ENCODE measurements at regions not wholly inside any gene's neighbourhood (a gene's known extent, or its start where the extent isn't known, plus 50 kb on each side); places are given as distances from the start of the nearest gene placed in this dataset.

DNA sequence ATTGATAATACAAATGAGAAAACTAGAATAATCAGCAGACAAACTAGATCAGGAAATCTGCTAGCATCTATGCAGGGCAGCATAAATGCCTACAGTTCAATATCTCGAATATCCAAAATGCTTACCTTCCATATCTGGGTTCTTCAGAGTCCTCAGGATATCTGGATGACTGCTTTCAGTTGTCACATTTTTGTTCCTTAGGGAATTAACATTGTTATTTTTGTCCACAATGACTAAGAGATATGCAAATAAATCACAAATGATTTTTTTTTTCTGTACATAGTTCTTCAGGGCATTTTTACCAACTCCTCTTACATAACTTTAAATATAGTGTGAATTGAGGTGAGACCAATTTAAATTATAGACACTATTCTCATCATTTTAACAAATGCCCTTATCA is 80.9 kb downstream of the AQP4 start:
- no peak overlapping the region for H3K27ac ChIP-seq (ENCODE audit: insufficient read depth, low read length)

GRCh38 chr18:26783170-26783569 is 82.3 kb downstream of the AQP4 start:
- Histone ChIP-seq H3K4me2 (ENCODE audit: extremely low read depth, insufficient read depth, low read length) (no peak overlapping the region), H3K27me3 (ENCODE audit: control insufficient read depth, insufficient read depth, low read length) (no peaks in the 10 kb centered on the region), H3K4me3 (replicated peaks in 1 of 4; ENCODE audit: control extremely low read depth in 1 of 4, insufficient read depth in 1 of 4, low read depth in 3 of 4, low read length in 4 of 4) (no peak overlapping the region), H4K20me1 (ENCODE audit: control insufficient read depth, extremely low read depth, insufficient read depth, low read length) (no peaks in the 10 kb centered on the region), H3K9me3 (ENCODE audit: control insufficient read depth, insufficient read depth, low read depth, low read length) (no peaks in the 10 kb centered on the region), H3K36me3 (ENCODE audit: control insufficient read depth, insufficient read depth, low read length) (no peaks in the 10 kb centered on the region), H3K9ac (ENCODE audit: insufficient read depth, low read length) (no peak overlapping the region), H3K27ac (ENCODE audit: insufficient read depth, low read length) (no peak overlapping the region), H3K79me2 (ENCODE audit: control insufficient read depth, insufficient read depth, low read length) (no peaks in the 10 kb centered on the region), H2AFZ (ENCODE audit: low read length) (no peak overlapping the region), H3K4me1 (ENCODE audit: control insufficient read depth, extremely low read depth, insufficient read depth, low read length) (no peaks in the 10 kb centered on the region)
- DNase-seq (ENCODE audit: low read depth in 2 of 2): no peak
- TF ChIP-seq EZH2 (IDR thresholded peaks at IDR 0.05; ENCODE audit: low read length, missing control alignments) (no peak), CTCF (conservative IDR thresholded peaks at IDR 0.05 in 1 of 2, IDR thresholded peaks at IDR 0.05 in 1 of 2; ENCODE audit: low read depth in 1 of 2, low read length in 2 of 2) (no peak)

More for the DNA sequence above, 80.9 kb downstream of the AQP4 start:
- Histone ChIP-seq H3K79me2 (ENCODE audit: control insufficient read depth, insufficient read depth, low read length) (no peaks in the 10 kb centered on the region), H3K4me3 (replicated peaks in 1 of 4; ENCODE audit: control extremely low read depth in 1 of 4, insufficient read depth in 1 of 4, low read depth in 3 of 4, low read length in 4 of 4) (no peak overlapping the region), H3K36me3 (ENCODE audit: control insufficient read depth, insufficient read depth, low read length) (no peaks in the 10 kb centered on the region), H2AFZ (ENCODE audit: low read length) (no peak overlapping the region), H3K4me1 (ENCODE audit: control insufficient read depth, extremely low read depth, insufficient read depth, low read length) (no peaks in the 10 kb centered on the region), H3K9ac (ENCODE audit: insufficient read depth, low read length) (no peak overlapping the region), H3K9me3 (ENCODE audit: control insufficient read depth, insufficient read depth, low read depth, low read length) (no peaks in the 10 kb centered on the region), H4K20me1 (ENCODE audit: control insufficient read depth, extremely low read depth, insufficient read depth, low read length) (no peaks in the 10 kb centered on the region), H3K4me2 (ENCODE audit: extremely low read depth, insufficient read depth, low read length) (no peak overlapping the region), H3K27me3 (ENCODE audit: control insufficient read depth, insufficient read depth, low read length) (no peaks in the 10 kb centered on the region)
- no peak for DNase-seq (ENCODE audit: low read depth in 2 of 2)
- TF ChIP-seq EZH2 (IDR thresholded peaks at IDR 0.05; ENCODE audit: low read length, missing control alignments) (no peak), CTCF (conservative IDR thresholded peaks at IDR 0.05 in 1 of 2, IDR thresholded peaks at IDR 0.05 in 1 of 2; ENCODE audit: low read depth in 1 of 2, low read length in 2 of 2) (no peak)

- Histone ChIP-seq H3K27ac (ENCODE audit: insufficient read depth, low read length) (no peak overlapping the region), H3K4me1 (ENCODE audit: control insufficient read depth, extremely low read depth, insufficient read depth, low read length) (no peaks in the 10 kb centered on the region), H3K79me2 (ENCODE audit: control insufficient read depth, insufficient read depth, low read length) (no peaks in the 10 kb centered on the region), H3K36me3 (ENCODE audit: control insufficient read depth, insufficient read depth, low read length) (no peaks in the 10 kb centered on the region), H3K4me2 (ENCODE audit: extremely low read depth, insufficient read depth, low read length) (no peak overlapping the region), H3K4me3 (replicated peaks in 1 of 4; ENCODE audit: control extremely low read depth in 1 of 4, insufficient read depth in 1 of 4, low read depth in 3 of 4, low read length in 4 of 4) (no peak overlapping the region), H3K9ac (ENCODE audit: insufficient read depth, low read length) (no peak overlapping the region), H4K20me1 (ENCODE audit: control insufficient read depth, extremely low read depth, insufficient read depth, low read length) (no peaks in the 10 kb centered on the region), H3K9me3 (ENCODE audit: control insufficient read depth, insufficient read depth, low read depth, low read length) (no peaks in the 10 kb centered on the region), H2AFZ (ENCODE audit: low read length) (no peak overlapping the region), H3K27me3 (ENCODE audit: control insufficient read depth, insufficient read depth, low read length) (no peaks in the 10 kb centered on the region)
- TF ChIP-seq CTCF (conservative IDR thresholded peaks at IDR 0.05 in 1 of 2, IDR thresholded peaks at IDR 0.05 in 1 of 2; ENCODE audit: low read depth in 1 of 2, low read length in 2 of 2): no peak
- TF ChIP-seq EZH2 (IDR thresholded peaks at IDR 0.05; ENCODE audit: low read length, missing control alignments): no peak
- DNase-seq (ENCODE audit: low read depth in 2 of 2): no peak
Observed at GRCh38 chr18:26780520-26781325, 84.8 kb downstream of the AQP4 start.

Measured in fibroblast of lung (primary cell).